GM18499 (cell line): ENCODE measurements at regions not wholly inside any gene's neighbourhood (a gene's known extent, or its start where the extent isn't known, plus 50 kb on each side); places are given as distances from the start of the nearest gene placed in this dataset.

ENCODE experiments used
- ATAC-seq: cut with Tn5 transposase; IDR thresholded peaks from one replicate; pipeline ENCODE4 v1.9.1; 2021; ENCODE audit warnings: moderate number of reproducible peaks; ENCODE audit not compliant: insufficient read depth, unreplicated experiment

- no peak for ATAC-seq
These were observed 78.6 kb upstream of the LDB2 start for GRCh38 chr4:16977081-16977480.

GRCh38 chr4:16969696-16970135 lies 71.3 kb upstream of the LDB2 start:
- no peak for ATAC-seq

- ATAC-seq, result no peak
These were observed 69.3 kb upstream of the LDB2 start for GRCh38 chr4:16967722-16968121.

- no peak for ATAC-seq
These were observed 60.9 kb upstream of the LDB2 start for GRCh38 chr4:16959305-16959704.

GRCh38 chr4:16952896-16953630 lies 54.6 kb upstream of the LDB2 start:
- ATAC-seq, result no peak

- ATAC-seq, result no peak
These were observed 54.0 kb upstream of the LDB2 start for GRCh38 chr4:16952462-16952871.
